CD14-positive monocyte (primary cell): ENCODE measurements at regions not wholly inside any gene's neighbourhood (a gene's known extent, or its start where the extent isn't known, plus 50 kb on each side); places are given as distances from the start of the nearest gene placed in this dataset.

Experiments
- DNase-seq, 3 donors: peaks; one replicate each; pipeline ENCODE4 v3.0.0-alpha.2; 2011 to 2022
- H2AFZ ChIP-seq: 2 replicates; pipeline ENCODE4 v1.6.0; 2012; ENCODE audit warnings: mild to moderate bottlenecking, low read depth, low read length, inconsistent platforms; ENCODE audit not compliant: insufficient read depth, poor library complexity, severe bottlenecking
- H3K27ac ChIP-seq, 2 donors: 1 replicate in 1 of 2; 2 replicates in 1 of 2; pipeline ENCODE4 v1.5.1; 2012 to 2013; ENCODE audit warnings: low read length in 2 of 2, control low read depth in 1 of 2, inconsistent platforms in 1 of 2, low read depth in 1 of 2, mild to moderate bottlenecking in 1 of 2
- H3K27me3 ChIP-seq, 2 donors: one replicate each; pipeline versions ENCODE4 v1.6.0 to v1.6.1; 2011 to 2013; ENCODE audit warnings: low read length in 2 of 2; ENCODE audit not compliant: control insufficient read depth in 2 of 2, insufficient read depth in 2 of 2
- H3K36me3 ChIP-seq, 2 donors: replicated peaks in 1 of 2; 1 replicate in 1 of 2; 2 replicates in 1 of 2; pipeline versions ENCODE4 v1.5.1 to v1.6.1; 2012 to 2013; ENCODE audit warnings: low read length in 2 of 2, control low read depth in 1 of 2, inconsistent platforms in 1 of 2, mild to moderate bottlenecking in 1 of 2; ENCODE audit not compliant: insufficient read depth in 2 of 2, control insufficient read depth in 1 of 2
- H3K4me1 ChIP-seq, 2 donors: 1 replicate in 1 of 2; 2 replicates in 1 of 2; pipeline versions ENCODE4 v1.5.1 to v1.6.1; 2012 to 2013; ENCODE audit warnings: low read length in 2 of 2, control low read depth in 1 of 2, inconsistent platforms in 1 of 2, mild to moderate bottlenecking in 1 of 2, moderate library complexity in 1 of 2; ENCODE audit not compliant: insufficient read depth in 2 of 2, control insufficient read depth in 1 of 2
- H3K4me2 ChIP-seq: replicated peaks from 2 replicates; pipeline ENCODE3; 2012; ENCODE audit warnings: low read length, moderate library complexity, mild to moderate bottlenecking; ENCODE audit not compliant: poor library complexity, severe bottlenecking; ENCODE audit errors: extremely low read depth
- H3K4me3 ChIP-seq, 3 experiments: fragments of 200-600 bp in 1 of 3; sonication (generic) in 1 of 3; replicated peaks in 1 of 3; 1 replicate in 2 of 3; 2 replicates in 1 of 3; pipeline ENCODE4 v1.5.1; 2011 to 2013; ENCODE audit warnings: low read length in 3 of 3, mild to moderate bottlenecking in 3 of 3, control low read depth in 2 of 3, low read depth in 2 of 3, inconsistent platforms in 1 of 3, moderate library complexity in 1 of 3
- H3K79me2 ChIP-seq: 2 replicates; pipeline ENCODE4 v1.6.0; 2012; ENCODE audit warnings: mild to moderate bottlenecking, control low read depth, inconsistent platforms, low read length, moderate library complexity; ENCODE audit not compliant: insufficient read depth
- H3K9ac ChIP-seq: 2 replicates; pipeline ENCODE4 v1.6.0; 2017; ENCODE audit warnings: low read length, mild to moderate bottlenecking; ENCODE audit not compliant: insufficient read depth, poor library complexity, severe bottlenecking
- H3K9me3 ChIP-seq, 2 donors: replicated peaks in 1 of 2; 1 replicate in 1 of 2; 2 replicates in 1 of 2; pipeline versions ENCODE4 v1.5.1 to v1.6.1; 2012 to 2013; ENCODE audit warnings: low read length in 2 of 2, control low read depth in 1 of 2; ENCODE audit not compliant: control insufficient read depth in 1 of 2, insufficient read depth in 1 of 2
- H4K20me1 ChIP-seq: 2 replicates; pipeline ENCODE4 v1.6.0; 2012; ENCODE audit warnings: mild to moderate bottlenecking, low read length, control low read depth, moderate library complexity; ENCODE audit not compliant: insufficient read depth
- H3K27ac Mint-ChIP-seq, 7 donors: one replicate each; pipeline ENCODE4 v1.8.0; 2020; ENCODE audit warnings: mild to moderate bottlenecking in 7 of 7, mixed read lengths in 7 of 7, moderate library complexity in 6 of 7, inconsistent platforms in 2 of 7
- H3K27me3 Mint-ChIP-seq, 3 donors: one replicate each; pipeline ENCODE4 v1.8.0; 2021 to 2022; ENCODE audit warnings: low read depth in 3 of 3, mild to moderate bottlenecking in 3 of 3, mixed read lengths in 3 of 3, moderate library complexity in 3 of 3, inconsistent platforms in 1 of 3
- H3K36me3 Mint-ChIP-seq, 2 donors: one replicate each; pipeline ENCODE4 v1.8.0; 2020; ENCODE audit warnings: mixed read lengths in 2 of 2, inconsistent platforms in 1 of 2, mild to moderate bottlenecking in 1 of 2
- H3K4me1 Mint-ChIP-seq: one replicate; pipeline ENCODE4 v1.8.0; 2020; ENCODE audit warnings: mild to moderate bottlenecking, mixed read lengths
- H3K4me3 Mint-ChIP-seq, 2 donors: one replicate each; pipeline ENCODE4 v1.8.0; 2020; ENCODE audit warnings: mild to moderate bottlenecking in 2 of 2, mixed read lengths in 2 of 2, moderate library complexity in 1 of 2
- H3K9me3 Mint-ChIP-seq, 7 donors: one replicate each; pipeline ENCODE4 v1.8.0; 2020 to 2022; ENCODE audit warnings: mixed read lengths in 7 of 7, mild to moderate bottlenecking in 6 of 7, moderate library complexity in 6 of 7, inconsistent platforms in 2 of 7
- CTCF ChIP-seq: fragments of 200-600 bp; IDR thresholded peaks from one replicate; pipeline ENCODE4 v1.8.0; 2022; ENCODE audit warnings: antibody characterized with exemption, mild to moderate bottlenecking
- WGBS: methylation state at CpG from one replicate; pipeline ENCODE4 v1.1.5; 2013; ENCODE audit warnings: missing lambda C conversion rate; ENCODE audit not compliant: insufficient coverage; 5-methylcytosine and 5-hydroxymethylcytosine counted together
- intact Hi-C, 2 donors: fragments of 100-400 bp; cut with micrococcal nuclease; formaldehyde crosslinking; loops; one replicate each; pipeline versions ENCODE4 v1.15.0 to v1.15.1; 2023

- no peaks in the 10 kb centered on the region for H3K4me1 Mint-ChIP-seq
- H3K27me3 ChIP-seq, result no peaks in the 10 kb centered on the region
- DNase-seq, result no peak
- H3K4me2 ChIP-seq, result no peak overlapping the region
- no peak overlapping the region for H3K4me3 ChIP-seq
- H3K27me3 Mint-ChIP-seq, result no peaks in the 10 kb centered on the region
- H3K9me3 Mint-ChIP-seq, result peaks cover 0 to 3% (median 0%) of the 10 kb centered on the region in 7 donors
- no peaks in the 10 kb centered on the region for H3K9me3 ChIP-seq
- peaks cover 3 to 23% of the 10 kb centered on the region in 2 donors for H3K36me3 ChIP-seq
- H3K36me3 Mint-ChIP-seq, result peaks cover 26 to 34% of the 10 kb centered on the region in 2 donors
- no peaks in the 10 kb centered on the region for H3K4me1 ChIP-seq
- no peak overlapping the region for H3K4me3 Mint-ChIP-seq
- no peak for TF ChIP-seq CTCF
- H3K79me2 ChIP-seq, result no peaks in the 10 kb centered on the region
- no peak overlapping the region for H3K27ac ChIP-seq
- no peak overlapping the region for H3K9ac ChIP-seq
- H3K27ac Mint-ChIP-seq, result no peak overlapping the region
- intact Hi-C loops, result no loop called here
- no peak overlapping the region for H2AFZ ChIP-seq
- H4K20me1 ChIP-seq, result no peaks in the 10 kb centered on the region
- no CpG with 5 or more reads among the region's 5 CpGs for WGBS
Measured at GRCh38 chr1:232481091-232481490, 148.8 kb downstream of the SIPA1L2 start.

- Histone ChIP-seq H3K9ac (no peak overlapping the region), H2AFZ (no peak overlapping the region), H4K20me1 (no peaks in the 10 kb centered on the region), H3K4me1 (no peaks in the 10 kb centered on the region), H3K27ac (no peak overlapping the region), H3K79me2 (no peaks in the 10 kb centered on the region), H3K4me3 (no peak overlapping the region), H3K36me3 (peaks cover 0 to 12% of the 10 kb centered on the region in 2 donors), H3K4me2 (no peak overlapping the region), H3K9me3 (no peaks in the 10 kb centered on the region), H3K27me3 (no peaks in the 10 kb centered on the region)
- Mint-ChIP-seq H3K27me3 (no peaks in the 10 kb centered on the region), H3K36me3 (peaks cover 13 to 29% of the 10 kb centered on the region in 2 donors), H3K27ac (no peak overlapping the region), H3K4me3 (no peak overlapping the region), H3K4me1 (peaks cover 7% of the 10 kb centered on the region), H3K9me3 (peaks cover 0 to 3% (median 0%) of the 10 kb centered on the region in 7 donors)
- DNase-seq, result no peak
- TF ChIP-seq CTCF, result no peak
- intact Hi-C loops, result no loop called here
- WGBS, result 85% methylated on average over 5 of the region's 6 CpGs
Measured at GRCh38 chr1:232477728-232478127, 152.2 kb downstream of the SIPA1L2 start.
